HCT116 (cell line): ENCODE measurements at regions not wholly inside any gene's neighbourhood (a gene's known extent, or its start where the extent isn't known, plus 50 kb on each side); places are given as distances from the start of the nearest gene placed in this dataset.

Experiments
- ATF3 ChIP-seq: IDR thresholded peaks from 2 replicates; pipeline ENCODE4 v1.6.1; 2012
- CEBPB ChIP-seq: IDR thresholded peaks from 2 replicates; pipeline ENCODE4 v1.6.1; 2012; ENCODE audit warnings: low read depth
- CTCF ChIP-seq, 3 experiments: fragments of 200-600 bp in 1 of 3; sonication (generic) in 1 of 3; IDR thresholded peaks in 2 of 3; conservative IDR thresholded peaks in 1 of 3; 2 replicates each; pipeline ENCODE4 v1.5.1; 2012 to 2017; ENCODE audit warnings: low read depth in 2 of 3, low read length in 2 of 3, antibody characterized with exemption in 1 of 3, borderline replicate concordance in 1 of 3, control low read depth in 1 of 3, mild to moderate bottlenecking in 1 of 3, mixed read lengths in 1 of 3, mixed run types in 1 of 3, moderate library complexity in 1 of 3; ENCODE audit not compliant: insufficient read depth in 1 of 3
- EGR1 ChIP-seq: IDR thresholded peaks from 2 replicates; pipeline ENCODE4 v1.6.1; 2012; ENCODE audit warnings: low read depth
- ELF1 ChIP-seq: IDR thresholded peaks from 2 replicates; pipeline ENCODE4 v1.6.1; 2012; ENCODE audit warnings: low read depth, borderline replicate concordance
- EZH2 ChIP-seq: fragments of 200-600 bp; sonication (generic); IDR thresholded peaks from 2 replicates; pipeline ENCODE4 v1.6.1; 2017; ENCODE audit warnings: antibody characterized with exemption, mixed run types
- EZH2phosphoT487 ChIP-seq: fragments of 200-600 bp; IDR thresholded peaks from 2 replicates; pipeline ENCODE4 v1.6.1; 2018; ENCODE audit warnings: antibody characterized with exemption, borderline replicate concordance
- JUND ChIP-seq: IDR thresholded peaks from 2 replicates; pipeline ENCODE4 v1.6.1; 2012
- POLR2A ChIP-seq: IDR thresholded peaks from 2 replicates; pipeline ENCODE4 v1.7.0; 2011; ENCODE audit warnings: borderline replicate concordance; ENCODE audit not compliant: insufficient read depth, insufficient read length; ENCODE audit errors: extremely low read depth
- SP1 ChIP-seq: IDR thresholded peaks from 2 replicates; pipeline ENCODE4 v1.6.1; 2012; ENCODE audit warnings: low read depth
- YY1 ChIP-seq: IDR thresholded peaks from 2 replicates; pipeline ENCODE4 v1.6.1; 2011; ENCODE audit warnings: low read length, low read depth, moderate library complexity, mild to moderate bottlenecking; ENCODE audit not compliant: insufficient replicate concordance; ENCODE audit errors: extremely low read depth
- ZBTB33 ChIP-seq: IDR thresholded peaks from 2 replicates; pipeline ENCODE4 v1.6.1; 2011; ENCODE audit warnings: mild to moderate bottlenecking, low read length, moderate library complexity; ENCODE audit not compliant: insufficient replicate concordance; ENCODE audit errors: extremely low read depth
- TF ChIP-seq, protein P1 (sequence below): IDR thresholded peaks from 2 replicates; pipeline ENCODE4 v1.6.1; 2012; ENCODE audit warnings: low read depth

- no peak for TF ChIP-seq ATF3
- TF ChIP-seq CTCF (IDR thresholded peaks at IDR 0.05 in 2 of 3, conservative IDR thresholded peaks at IDR 0.05 in 1 of 3; ENCODE audit: borderline replicate concordance in 1 of 3, insufficient read depth in 1 of 3, low read depth in 2 of 3, low read length in 2 of 3): no peak
- no peak for TF ChIP-seq ELF1
- no peak for TF ChIP-seq EGR1
- no peak for TF ChIP-seq EZH2phosphoT487
- no peak for TF ChIP-seq CEBPB
- TF ChIP-seq JUND: no peak
- no peak for TF ChIP-seq POLR2A
- TF ChIP-seq EZH2: no peak
- TF ChIP-seq ZBTB33: no peak
- no peak for TF ChIP-seq SP1
- no peak for TF ChIP-seq YY1
- TF ChIP-seq, protein P1, sequence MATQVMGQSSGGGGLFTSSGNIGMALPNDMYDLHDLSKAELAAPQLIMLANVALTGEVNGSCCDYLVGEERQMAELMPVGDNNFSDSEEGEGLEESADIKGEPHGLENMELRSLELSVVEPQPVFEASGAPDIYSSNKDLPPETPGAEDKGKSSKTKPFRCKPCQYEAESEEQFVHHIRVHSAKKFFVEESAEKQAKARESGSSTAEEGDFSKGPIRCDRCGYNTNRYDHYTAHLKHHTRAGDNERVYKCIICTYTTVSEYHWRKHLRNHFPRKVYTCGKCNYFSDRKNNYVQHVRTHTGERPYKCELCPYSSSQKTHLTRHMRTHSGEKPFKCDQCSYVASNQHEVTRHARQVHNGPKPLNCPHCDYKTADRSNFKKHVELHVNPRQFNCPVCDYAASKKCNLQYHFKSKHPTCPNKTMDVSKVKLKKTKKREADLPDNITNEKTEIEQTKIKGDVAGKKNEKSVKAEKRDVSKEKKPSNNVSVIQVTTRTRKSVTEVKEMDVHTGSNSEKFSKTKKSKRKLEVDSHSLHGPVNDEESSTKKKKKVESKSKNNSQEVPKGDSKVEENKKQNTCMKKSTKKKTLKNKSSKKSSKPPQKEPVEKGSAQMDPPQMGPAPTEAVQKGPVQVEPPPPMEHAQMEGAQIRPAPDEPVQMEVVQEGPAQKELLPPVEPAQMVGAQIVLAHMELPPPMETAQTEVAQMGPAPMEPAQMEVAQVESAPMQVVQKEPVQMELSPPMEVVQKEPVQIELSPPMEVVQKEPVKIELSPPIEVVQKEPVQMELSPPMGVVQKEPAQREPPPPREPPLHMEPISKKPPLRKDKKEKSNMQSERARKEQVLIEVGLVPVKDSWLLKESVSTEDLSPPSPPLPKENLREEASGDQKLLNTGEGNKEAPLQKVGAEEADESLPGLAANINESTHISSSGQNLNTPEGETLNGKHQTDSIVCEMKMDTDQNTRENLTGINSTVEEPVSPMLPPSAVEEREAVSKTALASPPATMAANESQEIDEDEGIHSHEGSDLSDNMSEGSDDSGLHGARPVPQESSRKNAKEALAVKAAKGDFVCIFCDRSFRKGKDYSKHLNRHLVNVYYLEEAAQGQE: no peak
These were observed 984.8 kb downstream of the TMEM121 start for GRCh38 chr14:106511006-106511799.
